Loucy (cell line): ENCODE measurements at regions not wholly inside any gene's neighbourhood (a gene's known extent, or its start where the extent isn't known, plus 50 kb on each side); places are given as distances from the start of the nearest gene placed in this dataset.

Experiments used
- H2AFZ ChIP-seq: fragments of 200-600 bp; sonication (generic); 2 replicates; pipeline ENCODE4 v1.6.0; 2016; ENCODE audit warnings: antibody characterized with exemption, mild to moderate bottlenecking, low read length, moderate library complexity
- H3F3A ChIP-seq: fragments of 200-600 bp; 2 replicates; pipeline ENCODE4 v1.6.0; 2016; ENCODE audit warnings: antibody characterized with exemption, low read depth, mild to moderate bottlenecking
- H3K27me3 ChIP-seq: fragments of 200-600 bp; sonication (generic); 2 replicates; pipeline ENCODE4 v1.6.1; 2014; ENCODE audit warnings: low read length, mild to moderate bottlenecking; ENCODE audit not compliant: insufficient read depth, poor library complexity, severe bottlenecking
- H3K36me3 ChIP-seq: fragments of 200-600 bp; sonication (generic); 2 replicates; pipeline ENCODE4 v1.6.1; 2016; ENCODE audit warnings: low read length; ENCODE audit not compliant: insufficient read depth
- H3K4me1 ChIP-seq: fragments of 200-600 bp; sonication (generic); 2 replicates; pipeline ENCODE4 v1.5.1; 2014; ENCODE audit warnings: low read length, mild to moderate bottlenecking; ENCODE audit not compliant: insufficient read depth, poor library complexity, severe bottlenecking
- H3K4me2 ChIP-seq: fragments of 200-600 bp; sonication (generic); 2 replicates; pipeline ENCODE4 v1.6.0; 2014; ENCODE audit warnings: antibody characterized with exemption, low read length, low read depth, mild to moderate bottlenecking; ENCODE audit not compliant: poor library complexity, severe bottlenecking
- H3K4me3 ChIP-seq: fragments of 200-600 bp; sonication (generic); 2 replicates; pipeline ENCODE4 v1.5.1; 2014; ENCODE audit warnings: low read length, mild to moderate bottlenecking, mixed read lengths; ENCODE audit not compliant: poor library complexity, severe bottlenecking
- H3K79me2 ChIP-seq: fragments of 200-600 bp; sonication (generic); 2 replicates; pipeline ENCODE4 v1.6.1; 2014; ENCODE audit warnings: low read length; ENCODE audit not compliant: insufficient read depth
- H3K9ac ChIP-seq: fragments of 200-600 bp; sonication (generic); 2 replicates; pipeline ENCODE4 v1.6.0; 2014; ENCODE audit warnings: mild to moderate bottlenecking, low read depth, low read length, moderate library complexity; ENCODE audit not compliant: poor library complexity, severe bottlenecking
- H3K9me2 ChIP-seq: fragments of 200-600 bp; sonication (generic); replicated peaks from 2 replicates; pipeline ENCODE4 v1.6.1; 2016; ENCODE audit warnings: low read depth, low read length, mixed read lengths
- H3K9me3 ChIP-seq: fragments of 200-600 bp; sonication (generic); 2 replicates; pipeline ENCODE4 v1.6.1; 2014; ENCODE audit warnings: mild to moderate bottlenecking, antibody characterized with exemption, low read length, low read depth; ENCODE audit not compliant: insufficient read depth
- H4K20me1 ChIP-seq: fragments of 200-600 bp; sonication (generic); 2 replicates; pipeline ENCODE4 v1.6.0; 2014; ENCODE audit warnings: antibody characterized with exemption, low read length, mild to moderate bottlenecking; ENCODE audit not compliant: insufficient read depth, poor library complexity, severe bottlenecking
- CTCF ChIP-seq: fragments of 200-600 bp; sonication (generic); conservative IDR thresholded peaks from 2 replicates; pipeline ENCODE4 v1.5.1; 2014; ENCODE audit warnings: mild to moderate bottlenecking, antibody characterized with exemption, low read length
- EZH2phosphoT487 ChIP-seq: fragments of 200-600 bp; IDR thresholded peaks from 2 replicates; pipeline ENCODE4 v1.6.1; 2018; ENCODE audit warnings: antibody characterized with exemption, mild to moderate bottlenecking, moderate library complexity, borderline replicate concordance

GRCh38 chr9:1222511-1222910, 172.4 kb downstream of the DMRT2 start:
- H3K36me3 ChIP-seq: no peaks in the 10 kb centered on the region
- no peaks in the 10 kb centered on the region for H3K27me3 ChIP-seq
- TF ChIP-seq CTCF (no peak), EZH2phosphoT487 (no peak)
- no peaks in the 10 kb centered on the region for H3K9me3 ChIP-seq
- H3K4me3 ChIP-seq: no peak overlapping the region
- no peaks in the 10 kb centered on the region for H3K79me2 ChIP-seq
- H3K9me2 ChIP-seq: no peaks in the 10 kb centered on the region
- H4K20me1 ChIP-seq: no peaks in the 10 kb centered on the region
- H2AFZ ChIP-seq: no peak overlapping the region
- H3F3A ChIP-seq: no peaks in the 10 kb centered on the region
- H3K9ac ChIP-seq: no peak overlapping the region
- no peaks in the 10 kb centered on the region for H3K4me1 ChIP-seq
- H3K4me2 ChIP-seq: no peak overlapping the region

- H3K9ac ChIP-seq: no peak overlapping the region
- H2AFZ ChIP-seq: no peak overlapping the region; the same call in 1 of the 2 replicates
- H3K4me2 ChIP-seq: no peak overlapping the region
- H3K36me3 ChIP-seq: no peaks in the 10 kb centered on the region
- no peaks in the 10 kb centered on the region for H3F3A ChIP-seq
- no peaks in the 10 kb centered on the region for H3K4me1 ChIP-seq
- no peaks in the 10 kb centered on the region for H3K9me2 ChIP-seq
- no peaks in the 10 kb centered on the region for H3K9me3 ChIP-seq
- H3K79me2 ChIP-seq: no peaks in the 10 kb centered on the region
- no peak overlapping the region for H3K4me3 ChIP-seq
- no peaks in the 10 kb centered on the region for H4K20me1 ChIP-seq
- no peak for TF ChIP-seq EZH2phosphoT487
- no peak for TF ChIP-seq CTCF
- H3K27me3 ChIP-seq: no peaks in the 10 kb centered on the region
These were observed 182.1 kb downstream of the DMRT2 start for GRCh38 chr9:1231998-1232919.

GRCh38 chr9:1233568-1233967, 183.4 kb downstream of the DMRT2 start:
- TF ChIP-seq CTCF: no peak
- TF ChIP-seq EZH2phosphoT487: no peak
- H3K27me3 ChIP-seq: no peaks in the 10 kb centered on the region

More at GRCh38 chr9:1233568-1233967, 183.4 kb downstream of the DMRT2 start:
- no peak overlapping the region for H3K4me3 ChIP-seq
- no peaks in the 10 kb centered on the region for H4K20me1 ChIP-seq
- H3K9me3 ChIP-seq: no peaks in the 10 kb centered on the region
- H3K9ac ChIP-seq: no peak overlapping the region
- H3K4me2 ChIP-seq: no peak overlapping the region
- no peak overlapping the region for H2AFZ ChIP-seq
- H3F3A ChIP-seq: no peaks in the 10 kb centered on the region
- H3K79me2 ChIP-seq: no peaks in the 10 kb centered on the region
- H3K4me1 ChIP-seq: no peaks in the 10 kb centered on the region
- no peaks in the 10 kb centered on the region for H3K9me2 ChIP-seq
- no peaks in the 10 kb centered on the region for H3K36me3 ChIP-seq
